Activated CD4-positive, alpha-beta T cell treated with anti-CD3 and anti-CD28 coated beads, Interleukin-2, Interleukin-6, amounts not matched to agents 100 ng/mL and 50 ng/mL, durations not matched to agents 16 hours and 8 hours (primary cell): ENCODE measurements at regions not wholly inside any gene's neighbourhood (a gene's known extent, or its start where the extent isn't known, plus 50 kb on each side); places are given as distances from the start of the nearest gene placed in this dataset.

Experiments used
- DNase-seq: peaks from one replicate; pipeline ENCODE4 v3.0.0-alpha.2; 2020

DNA sequence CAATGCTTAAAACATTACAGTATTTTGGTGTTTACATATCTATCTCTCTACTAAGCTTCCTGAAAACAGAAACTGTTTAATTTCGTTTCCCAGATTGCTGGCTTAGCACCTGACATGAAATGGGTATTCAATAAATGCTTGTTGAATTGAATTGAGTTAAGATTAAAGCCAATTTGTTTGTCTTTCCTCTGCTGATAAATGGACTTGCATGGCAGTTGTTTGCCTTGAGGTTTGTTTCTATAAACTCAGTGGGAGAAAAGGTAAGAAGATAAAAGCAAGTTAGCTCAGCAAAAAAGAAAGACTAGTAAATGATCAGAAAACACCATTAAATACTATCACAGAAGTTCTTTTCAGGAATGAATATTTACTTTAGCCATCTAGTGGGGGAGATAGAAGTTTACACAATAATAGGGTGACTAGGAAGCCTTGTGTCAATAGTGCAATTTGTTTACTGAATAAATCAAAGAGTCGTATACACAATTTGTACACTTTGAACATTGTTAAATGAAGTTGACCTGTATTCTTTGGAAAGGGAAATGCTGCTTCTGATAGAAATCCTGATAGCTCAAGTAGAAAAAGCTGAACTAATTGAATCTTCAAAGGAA, 754.5 kb upstream of the FAM98A start:
- DNase-seq, result no peak

DNA sequence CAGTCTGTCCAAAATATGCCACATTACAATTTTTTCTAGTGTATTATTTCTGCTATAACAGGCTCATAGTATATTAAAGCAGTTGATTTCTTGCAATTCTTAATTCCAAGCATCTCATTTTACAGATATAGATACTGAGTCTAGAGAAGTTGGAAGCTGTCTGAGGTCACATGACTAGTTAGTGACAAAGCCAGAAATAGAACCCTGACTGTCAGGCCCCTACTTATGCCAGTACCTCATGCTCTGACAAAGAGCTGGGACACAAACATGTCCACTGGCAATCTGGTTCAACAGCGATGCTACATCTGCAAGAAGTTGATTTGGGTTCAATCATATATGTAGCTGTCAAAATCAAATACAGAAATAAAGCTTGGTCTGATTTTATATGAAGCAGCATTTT, 750.4 kb upstream of the FAM98A start:
- DNase-seq, result no peak

DNA sequence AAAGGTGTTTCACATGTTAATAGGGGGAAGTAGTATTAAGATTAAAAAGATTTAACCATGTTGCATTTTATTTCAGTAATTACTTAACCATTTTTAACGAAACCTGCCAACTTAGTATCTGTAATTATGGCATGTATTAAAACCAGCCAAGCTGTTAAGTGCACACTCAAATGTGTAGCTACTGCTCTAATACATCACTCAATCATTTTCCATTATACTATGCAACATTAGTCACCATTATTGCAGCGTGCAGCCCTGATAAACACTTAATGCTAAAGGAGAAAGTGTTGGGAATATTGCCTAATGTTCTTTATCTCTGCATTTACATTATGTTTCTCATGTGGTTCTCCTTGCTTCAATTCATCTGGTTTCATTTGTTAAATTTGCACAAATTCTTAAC, 745.9 kb upstream of the FAM98A start:
- DNase-seq, result no peak

DNA sequence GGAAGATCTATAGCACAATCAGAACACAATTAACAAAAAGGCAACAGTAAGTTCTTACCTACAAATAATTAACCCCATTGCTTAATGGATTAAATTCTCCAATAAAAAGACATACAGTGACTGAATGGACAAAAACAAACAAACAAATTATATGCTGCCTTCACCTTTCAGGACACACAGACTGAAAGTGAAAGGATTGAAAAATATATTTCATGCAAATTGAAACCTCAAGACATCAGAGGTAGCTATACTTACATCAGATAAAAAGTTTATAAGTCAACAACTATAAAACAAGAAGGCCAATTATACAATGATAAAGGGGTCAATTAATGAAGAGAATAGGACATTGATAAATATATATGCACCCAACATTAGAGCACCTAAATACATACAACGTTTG, 741.2 kb upstream of the FAM98A start:
- DNase-seq, result no peak

DNA sequence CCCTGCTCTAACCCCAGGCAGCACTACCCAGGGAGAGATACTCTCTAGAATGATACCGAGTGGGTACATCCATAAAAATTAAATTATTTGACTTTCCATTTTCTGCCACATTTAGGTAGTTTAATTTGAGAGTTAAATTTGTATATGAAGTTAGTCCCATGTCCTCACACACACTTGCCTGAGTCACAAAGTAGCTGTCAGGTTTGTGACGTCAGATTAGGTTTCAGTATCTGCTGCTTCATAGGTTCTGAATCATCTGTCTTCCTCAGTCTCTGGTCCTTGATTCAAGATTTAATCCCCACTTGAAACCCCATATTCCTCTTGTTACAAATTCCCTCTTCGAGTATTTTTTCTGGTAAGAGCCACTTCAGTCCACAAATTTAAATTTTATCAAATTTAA, 738.6 kb upstream of the FAM98A start:
- no peak for DNase-seq

DNA sequence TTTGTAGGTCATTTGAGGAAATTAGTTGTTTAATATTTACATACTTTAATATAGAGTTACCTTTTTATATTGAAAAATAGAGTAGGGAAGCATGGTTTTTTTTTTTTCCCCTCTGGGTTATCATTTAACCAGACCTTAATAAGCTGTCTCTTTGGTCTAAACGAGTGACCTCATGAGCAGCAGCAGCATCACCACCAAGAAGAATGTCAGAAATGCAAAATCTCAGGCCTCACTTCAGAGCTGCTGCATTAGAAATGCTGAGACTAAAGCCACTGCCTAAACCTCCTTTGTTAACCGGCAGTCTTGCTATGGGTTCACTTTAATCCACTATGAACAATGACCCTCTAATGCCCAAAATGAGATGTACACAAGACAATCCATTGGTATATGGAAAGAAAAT, 733.7 kb upstream of the FAM98A start:
- DNase-seq, result no peak

DNA sequence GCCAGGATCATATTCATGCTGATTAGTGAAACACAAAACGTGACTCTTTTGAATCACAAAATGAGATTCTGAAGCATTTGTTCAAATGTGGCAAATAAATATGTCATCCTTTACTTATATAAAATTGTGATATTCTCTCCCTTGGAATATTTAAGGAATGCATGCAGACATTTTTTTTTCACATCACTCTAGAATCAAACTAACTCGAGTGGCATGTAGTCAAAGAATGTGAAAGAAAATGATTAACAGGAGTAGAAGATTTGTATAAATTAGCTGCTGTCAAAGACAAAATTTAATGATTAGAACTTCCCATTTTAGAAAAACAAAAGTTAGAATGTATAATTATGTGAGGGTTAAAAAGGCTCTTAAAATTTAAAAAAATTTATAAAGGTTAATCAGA, 721.0 kb upstream of the FAM98A start:
- no peak for DNase-seq

DNA sequence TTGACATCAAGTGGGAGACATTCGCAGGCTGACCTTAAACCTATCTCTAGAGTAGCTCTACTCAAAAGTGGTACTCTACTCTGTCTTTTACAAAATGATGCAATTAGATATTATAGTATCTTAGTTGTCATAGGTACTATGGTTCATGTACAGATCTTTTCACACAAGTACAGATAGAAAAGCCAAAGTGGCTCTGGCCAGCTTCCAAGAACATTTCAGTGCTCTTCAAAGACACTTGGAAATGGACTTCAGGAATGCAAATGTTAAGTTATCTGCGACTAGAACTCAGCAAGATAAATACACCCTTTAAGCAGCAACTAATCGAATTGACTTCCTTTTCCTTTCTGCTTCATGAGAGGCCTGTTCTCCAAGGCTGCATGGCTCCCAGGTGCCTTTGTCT, 718.7 kb upstream of the FAM98A start:
- DNase-seq, result no peak

DNA sequence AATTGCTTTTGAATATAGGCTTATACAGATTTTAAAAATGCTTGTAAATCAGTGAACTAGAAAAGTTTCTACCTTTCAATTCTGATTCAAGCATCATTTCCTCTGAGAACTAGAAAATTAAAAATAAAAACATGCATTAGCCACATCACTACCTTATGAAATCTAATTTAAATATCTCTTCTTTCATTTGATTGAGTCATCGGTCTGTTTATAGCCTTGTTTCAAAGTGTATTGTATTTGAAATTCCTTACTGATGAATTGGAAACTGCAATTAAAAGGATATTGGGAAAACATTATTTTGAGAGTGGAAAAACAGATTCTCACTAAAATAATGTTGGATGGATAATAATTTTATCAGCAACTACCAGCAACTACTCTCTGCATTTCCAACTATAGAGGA, 717.7 kb upstream of the FAM98A start:
- DNase-seq, result no peak

DNA sequence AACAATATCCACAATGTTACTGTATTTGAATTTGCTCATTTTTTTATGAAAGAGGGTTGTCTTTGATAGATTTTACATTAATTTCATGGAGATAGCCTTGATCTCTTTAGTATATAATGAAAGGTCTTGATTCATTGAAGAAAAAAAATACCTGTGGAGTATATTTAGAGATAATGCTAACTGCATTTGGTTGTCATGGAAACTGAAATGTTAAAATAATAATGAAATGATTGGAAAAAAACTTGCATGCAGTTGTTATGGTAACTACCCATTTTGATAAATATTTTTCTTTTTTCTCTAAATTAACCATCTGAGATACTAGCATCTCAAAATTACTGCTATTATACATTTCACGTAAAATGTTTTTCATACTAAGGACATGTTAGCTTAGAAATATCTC, 712.7 kb upstream of the FAM98A start:
- no peak for DNase-seq

DNA sequence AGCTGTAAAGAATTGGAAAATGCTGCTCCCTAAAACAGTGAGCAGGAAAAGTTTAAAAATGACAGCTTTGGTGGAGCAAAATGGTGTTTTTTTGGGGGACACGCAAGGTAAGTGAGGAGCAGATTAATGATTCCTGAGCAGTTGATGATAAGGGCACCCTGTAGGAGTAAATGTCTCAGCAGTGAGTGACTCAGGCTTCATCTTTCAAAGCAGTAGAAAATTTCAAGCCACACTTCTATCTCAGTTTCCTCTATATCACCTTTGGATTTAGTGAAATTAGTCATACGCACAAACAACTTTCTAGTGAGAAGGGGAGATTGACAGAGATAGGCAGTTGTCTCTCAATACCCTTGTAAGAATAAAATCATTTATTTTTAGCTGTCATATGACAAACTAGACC, 709.0 kb upstream of the FAM98A start:
- no peak for DNase-seq

DNA sequence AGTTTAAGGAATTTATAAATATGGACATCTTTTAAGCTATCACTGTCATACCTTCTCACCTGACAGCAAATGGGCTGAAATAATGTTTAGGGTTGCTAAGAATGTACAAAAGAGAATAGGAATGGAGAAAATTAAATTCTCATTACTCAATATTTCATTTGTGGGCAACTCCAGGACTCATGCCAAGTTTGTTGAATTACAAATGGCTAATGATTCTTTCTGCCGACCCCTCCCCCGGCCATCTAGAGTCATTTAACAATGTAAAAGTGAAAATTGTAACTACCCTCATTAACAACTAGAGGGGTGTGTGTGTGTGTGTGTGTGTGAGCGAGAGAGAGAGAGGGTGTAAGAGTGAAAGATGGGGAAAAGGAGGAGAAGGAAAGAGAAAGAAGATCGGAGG, 708.5 kb upstream of the FAM98A start:
- no peak for DNase-seq

DNA sequence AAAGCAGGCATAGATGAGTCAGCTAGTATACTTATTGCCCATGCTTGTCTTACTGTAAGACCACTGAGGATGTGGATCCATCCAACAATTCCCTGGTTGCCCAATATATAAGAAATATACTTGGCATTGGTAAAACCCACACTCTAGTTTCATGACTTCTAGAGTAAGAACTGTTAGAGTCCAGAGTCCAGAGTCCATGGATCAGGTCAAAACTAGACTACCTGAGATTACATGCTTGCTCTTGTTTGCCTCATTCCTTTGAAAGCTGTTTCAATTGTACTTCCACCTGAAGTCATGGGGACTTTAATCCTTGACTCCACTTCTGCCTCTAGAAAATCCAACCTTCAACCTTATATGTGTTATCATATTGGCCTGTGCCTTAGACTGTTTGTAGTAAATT, 707.6 kb upstream of the FAM98A start:
- no peak for DNase-seq

DNA sequence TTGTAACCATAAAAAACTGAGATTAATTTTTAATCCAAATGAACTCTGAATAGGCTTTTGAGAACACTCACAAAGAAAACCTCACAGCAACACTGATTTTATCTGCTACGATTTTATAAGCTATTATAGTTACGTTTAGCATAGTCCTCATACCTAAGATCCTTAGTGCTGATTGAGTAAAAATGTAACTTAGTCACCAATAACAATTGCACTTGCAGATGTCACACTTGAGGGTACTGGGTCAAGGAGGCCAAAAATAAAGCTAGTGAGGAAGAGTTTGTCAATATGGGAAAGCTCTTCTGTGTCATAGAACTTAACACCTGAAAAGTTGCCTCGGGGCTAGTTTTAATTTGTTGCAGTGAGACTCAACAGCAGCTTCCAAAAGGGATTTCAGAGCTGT, 706.5 kb upstream of the FAM98A start:
- DNase-seq, result no peak

DNA sequence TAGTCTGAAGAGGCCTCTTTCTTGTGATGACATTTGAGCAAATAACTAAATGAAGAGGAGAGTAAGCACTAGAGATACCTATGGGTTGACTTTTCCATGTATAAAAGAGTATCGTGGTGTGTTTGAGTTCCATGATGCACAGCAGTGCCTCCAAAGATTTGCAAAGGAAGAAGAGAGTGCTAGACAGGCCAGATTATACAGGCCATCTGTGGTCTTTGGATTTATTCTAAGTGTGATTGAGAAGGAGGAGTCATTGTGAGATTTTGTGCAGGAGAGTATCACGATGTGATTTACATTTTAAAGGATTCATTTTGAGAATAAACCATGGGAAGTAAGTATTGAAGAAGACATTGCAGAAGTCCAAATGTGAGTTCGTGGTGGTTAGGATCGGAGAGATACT, 695.9 kb upstream of the FAM98A start:
- no peak for DNase-seq

DNA sequence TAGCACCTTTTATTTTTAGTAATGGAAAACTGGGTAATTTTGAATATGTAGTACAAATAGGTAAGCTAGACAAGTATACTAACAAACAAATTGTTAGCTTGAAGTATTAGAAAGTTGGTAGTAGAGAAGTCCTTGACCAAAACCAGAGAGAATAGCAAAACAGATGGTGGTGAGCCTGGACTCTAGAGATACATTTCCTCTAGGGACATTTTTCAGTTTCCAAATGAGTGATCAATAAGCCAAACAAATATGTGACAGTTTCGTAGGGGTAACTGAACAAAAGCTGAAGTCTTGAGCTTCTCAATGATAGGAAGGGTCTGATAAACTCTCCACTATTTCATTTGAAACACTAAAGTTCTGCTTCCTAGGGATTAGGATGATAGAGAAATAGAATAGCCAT, 692.0 kb upstream of the FAM98A start:
- DNase-seq, result no peak

DNA sequence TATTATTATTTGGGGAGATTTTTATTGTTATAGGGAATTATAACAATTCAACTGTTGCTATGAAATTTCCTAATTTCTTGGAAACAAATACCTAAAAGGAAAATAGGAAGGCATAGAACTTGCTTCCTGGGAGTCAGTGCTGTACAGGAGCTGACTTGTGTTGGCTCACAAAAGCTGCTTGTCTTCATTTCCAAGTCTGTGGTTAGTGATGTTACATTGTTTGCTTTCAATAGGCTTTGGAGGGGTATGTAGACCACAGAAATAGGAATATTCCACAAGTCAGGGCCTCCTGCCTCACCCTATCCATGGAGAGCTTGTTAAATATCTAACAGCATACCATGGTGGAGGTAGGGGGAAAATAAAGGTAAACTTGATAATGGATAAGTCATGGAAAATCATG, 688.9 kb upstream of the FAM98A start:
- DNase-seq, result no peak

DNA sequence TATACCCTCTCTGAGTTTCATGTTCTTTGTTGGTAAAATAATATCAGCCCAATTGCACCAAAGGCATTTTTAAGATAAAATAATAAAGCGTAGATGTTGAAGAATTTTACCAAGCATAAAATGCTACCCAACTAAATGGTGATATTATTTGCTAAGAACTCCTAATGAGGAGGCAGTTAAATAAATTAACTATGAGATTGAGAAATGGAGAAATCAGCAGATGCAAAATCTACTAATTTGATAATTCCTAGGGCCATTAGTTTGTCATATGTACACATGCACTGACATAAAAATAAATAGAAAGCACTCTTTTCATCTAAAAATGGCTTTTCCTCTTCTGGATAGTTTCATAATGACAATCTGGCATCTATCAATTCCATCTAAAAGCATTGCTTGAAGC, 681.5 kb upstream of the FAM98A start:
- no peak for DNase-seq

DNA sequence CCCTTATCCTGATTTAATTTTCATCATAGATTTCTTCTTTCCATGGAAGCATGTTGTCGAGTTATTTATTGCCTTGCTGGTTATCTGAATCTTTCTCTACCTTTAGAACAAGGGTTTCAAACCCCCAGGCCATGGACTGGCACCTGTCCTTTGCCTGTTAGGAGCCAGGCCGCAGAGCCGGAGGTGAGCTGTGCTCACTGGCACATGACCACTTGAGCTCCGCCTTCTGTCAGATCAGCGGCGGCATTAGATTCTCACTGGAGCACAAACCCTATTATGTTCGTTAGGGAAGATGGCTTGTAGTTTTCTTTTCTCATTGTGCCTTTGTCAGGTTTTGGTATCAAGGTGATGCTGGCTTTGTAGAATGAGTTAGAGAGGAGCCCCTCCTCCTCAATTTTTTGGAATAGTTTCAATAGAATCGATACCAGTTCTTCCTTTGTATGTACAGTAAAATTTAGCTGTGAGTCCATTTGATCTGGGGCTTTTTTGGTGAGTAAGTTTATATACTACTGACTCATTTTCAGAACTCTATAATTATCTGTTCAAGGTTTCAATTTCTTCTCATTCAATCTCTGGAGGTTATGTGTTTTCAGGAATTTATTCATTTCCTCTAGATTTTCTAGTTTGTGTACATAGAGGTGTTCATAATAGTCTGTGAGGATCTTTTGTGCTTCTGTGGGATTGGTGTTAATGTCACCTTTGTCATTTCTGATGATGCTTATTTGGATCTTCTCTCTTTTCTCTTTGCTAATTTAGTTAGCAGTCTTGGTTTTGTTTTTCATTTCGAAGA, 668.0 kb upstream of the FAM98A start:
- peak; percentile 17 for DNase-seq

DNA sequence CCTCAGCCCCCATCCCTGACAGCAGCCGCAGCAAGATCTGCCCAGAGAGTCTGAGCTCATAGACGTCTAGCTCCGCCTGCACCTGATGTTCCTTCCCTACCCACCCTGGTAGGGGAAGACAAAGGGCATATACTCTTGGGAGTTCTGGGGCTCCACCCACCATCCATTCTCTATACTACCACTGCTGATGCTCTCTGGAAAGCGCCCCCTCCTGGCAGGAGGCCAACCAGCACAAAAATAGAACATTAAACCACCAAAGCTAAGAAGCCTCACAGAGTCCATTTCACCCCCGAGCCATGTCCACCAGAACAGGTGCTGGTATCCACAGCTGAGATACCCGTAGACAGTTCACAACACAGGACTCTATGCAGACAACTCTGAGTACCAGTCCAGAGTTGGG, 662.6 kb upstream of the FAM98A start:
- DNase-seq, result no peak

DNA sequence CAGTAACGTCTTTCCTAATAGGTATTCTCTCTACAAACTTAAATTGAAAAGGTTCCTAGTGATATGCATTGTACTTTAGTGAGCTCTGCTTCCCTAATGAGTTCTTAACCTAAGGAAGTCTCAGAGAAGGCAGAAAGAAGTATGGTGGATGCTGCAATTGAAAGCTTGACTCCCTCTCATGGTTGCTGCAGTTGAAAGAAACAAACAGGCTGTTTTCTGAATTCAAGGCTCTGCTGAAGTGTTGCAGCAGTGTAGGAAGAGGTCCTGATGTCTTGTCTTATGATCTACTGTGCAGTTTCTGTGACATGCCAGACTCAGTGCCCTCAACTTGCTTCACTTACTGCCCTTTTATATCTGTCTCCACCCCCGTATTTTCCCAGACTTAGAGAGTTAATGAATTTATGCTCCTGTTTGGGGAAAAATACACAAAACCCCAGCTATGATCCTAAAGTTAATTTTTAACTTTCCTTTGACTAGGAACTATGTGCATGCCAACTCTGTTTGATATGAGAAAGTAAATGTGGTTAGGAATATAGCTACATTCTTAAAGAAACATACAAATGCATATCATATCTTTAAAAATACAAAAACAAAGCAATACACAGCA, 655.3 kb upstream of the FAM98A start:
- DNase-seq, result no peak

DNA sequence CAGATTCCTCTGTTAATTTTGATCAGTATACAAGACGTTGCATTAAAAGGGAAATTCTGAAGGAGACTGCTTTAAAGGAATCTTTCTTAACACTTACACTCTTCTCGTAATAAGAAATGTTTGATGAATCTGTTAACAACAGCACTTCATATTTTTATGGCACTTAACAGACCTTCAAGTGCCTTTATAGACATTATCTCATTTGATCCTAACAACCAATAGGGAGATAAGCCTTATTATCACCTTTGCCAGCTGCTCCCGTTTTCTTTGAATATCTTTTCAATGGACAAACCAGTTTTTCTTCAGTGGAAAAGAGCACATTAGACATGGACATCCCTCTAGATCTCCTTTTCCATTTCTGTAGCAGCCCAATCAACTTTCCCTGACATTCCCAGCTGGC, 653.0 kb upstream of the FAM98A start:
- no peak for DNase-seq

DNA sequence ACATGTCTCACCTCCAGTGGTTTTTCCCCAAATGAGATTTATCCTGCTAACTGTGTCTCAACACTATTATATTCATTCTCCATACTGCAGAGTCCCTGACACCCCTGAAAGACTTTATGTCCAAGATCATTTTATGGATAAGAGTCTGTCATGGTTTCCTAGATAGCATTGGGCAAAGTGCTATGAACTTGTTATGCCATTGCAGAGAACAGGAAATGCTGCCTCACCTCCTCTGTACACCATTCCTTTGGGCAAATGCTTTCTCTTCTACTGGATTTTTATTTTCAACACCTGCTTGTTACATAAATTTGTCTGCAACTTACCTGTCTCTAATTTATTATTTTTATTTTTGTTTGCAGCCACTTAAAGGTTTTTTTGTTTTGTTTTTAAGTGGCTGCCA, 652.5 kb upstream of the FAM98A start:
- DNase-seq, result no peak

DNA sequence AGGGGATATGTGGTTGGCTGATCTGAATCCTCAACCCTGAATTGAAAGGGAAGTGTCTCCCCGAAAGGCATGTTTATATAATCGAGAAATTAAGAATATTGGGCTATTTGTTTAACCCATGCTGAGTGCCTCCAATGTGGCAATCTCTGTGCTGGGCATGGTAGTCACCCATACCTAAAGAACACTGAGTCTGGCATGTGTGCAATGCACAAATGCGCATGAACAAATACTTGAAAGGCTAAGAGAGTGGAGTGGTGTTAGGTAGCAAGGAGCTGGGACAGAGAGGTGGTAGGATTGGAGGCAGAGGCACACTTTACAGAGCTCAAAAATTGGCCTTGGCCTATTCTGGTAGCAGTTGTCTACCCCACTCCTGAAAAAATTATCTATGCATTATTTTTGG, 645.1 kb upstream of the FAM98A start:
- no peak for DNase-seq

DNA sequence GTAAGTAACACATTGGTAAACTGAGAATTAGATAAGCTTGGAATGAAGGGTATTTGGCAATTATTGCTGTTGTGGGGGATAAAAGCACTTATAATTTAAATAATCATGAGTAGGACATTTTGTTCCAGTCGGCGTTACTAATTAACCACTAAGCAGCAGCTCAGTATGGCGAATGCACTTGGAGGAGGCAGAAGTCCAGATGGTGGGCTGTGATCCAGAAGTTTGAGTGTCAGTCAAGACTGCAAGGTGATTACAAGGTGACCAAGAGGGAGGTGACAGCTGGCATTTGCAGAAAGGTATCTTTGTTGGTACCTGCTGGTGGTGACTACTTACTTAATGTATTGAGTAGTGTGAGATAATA, 643.6 kb upstream of the FAM98A start:
- DNase-seq, result no peak
